Hematopoietic multipotent progenitor cell treated with erythropoietin and hydrocortisone succinate and interleukin-3 and kit ligand, for 15 days (in vitro differentiated cells): ENCODE measurements at regions not wholly inside any gene's neighbourhood (a gene's known extent, or its start where the extent isn't known, plus 50 kb on each side); places are given as distances from the start of the nearest gene placed in this dataset.

Source experiments
- DNase-seq: peaks from one replicate; pipeline ENCODE4 v3.0.0-alpha.2; 2015; ENCODE audit warnings: low spot score

- DNase-seq = no peak
Measured at GRCh38 chr2:62447411-62447810, 58.6 kb downstream of the TMEM17 start.

GRCh38 chr2:62446491-62446890 is 59.5 kb downstream of the TMEM17 start:
- no peak for DNase-seq

GRCh38 chr2:62443886-62444285 is 62.1 kb downstream of the TMEM17 start:
- no peak for DNase-seq

GRCh38 chr2:62443471-62443870 is 62.5 kb downstream of the TMEM17 start:
- DNase-seq = no peak

GRCh38 chr2:62441824-62442223 is 64.2 kb downstream of the TMEM17 start:
- DNase-seq = no peak

- no peak for DNase-seq
Measured at GRCh38 chr2:62441421-62441820, 64.6 kb downstream of the TMEM17 start.

GRCh38 chr2:62440281-62440946 is 65.6 kb downstream of the TMEM17 start:
- no peak for DNase-seq

GRCh38 chr2:62439425-62439824 is 66.6 kb downstream of the TMEM17 start:
- no peak for DNase-seq

GRCh38 chr2:62437785-62438184 is 68.2 kb downstream of the TMEM17 start:
- no peak for DNase-seq

- no peak for DNase-seq
Measured at GRCh38 chr2:62435720-62436119, 70.3 kb downstream of the TMEM17 start.

- DNase-seq = no peak
Measured at GRCh38 chr2:62432407-62432806, 73.6 kb downstream of the TMEM17 start.

GRCh38 chr2:62431512-62431911 is 74.5 kb downstream of the TMEM17 start:
- DNase-seq = no peak

- DNase-seq = no peak
Measured at GRCh38 chr2:62430146-62430545, 75.8 kb downstream of the TMEM17 start.

GRCh38 chr2:62427146-62427545 is 78.8 kb downstream of the TMEM17 start:
- DNase-seq = no peak

GRCh38 chr2:62426154-62426912 is 79.7 kb downstream of the TMEM17 start:
- DNase-seq = no peak

- no peak for DNase-seq
Measured at GRCh38 chr2:62425684-62426083, 80.3 kb downstream of the TMEM17 start.

- DNase-seq = no peak
Measured at GRCh38 chr2:62424899-62425298, 81.1 kb downstream of the TMEM17 start.

- DNase-seq = no peak
Measured at GRCh38 chr2:62423883-62424458, 82.0 kb downstream of the TMEM17 start.

GRCh38 chr2:62423235-62423634 is 82.8 kb downstream of the TMEM17 start:
- DNase-seq = no peak

GRCh38 chr2:62415518-62415917 is 90.5 kb downstream of the TMEM17 start:
- DNase-seq = no peak

GRCh38 chr2:62415019-62415431 is 91.0 kb downstream of the TMEM17 start:
- DNase-seq = no peak

- DNase-seq = no peak
Measured at GRCh38 chr2:62413116-62413663, 92.8 kb downstream of the TMEM17 start.

- no peak for DNase-seq
Measured at GRCh38 chr2:62412347-62412742, 93.7 kb downstream of the TMEM17 start.
